ENCODE measurements at regions not wholly inside any gene's neighbourhood (a gene's known extent, or its start where the extent isn't known, plus 50 kb on each side); places are given as distances from the start of the nearest gene placed in this dataset.

GRCh38 chr3:124043023-124043422 is 51.1 kb upstream of the ROPN1 start:
- no peak for TF ChIP-seq CTCF (IDR thresholded peaks at IDR 0.05; ENCODE audit: insufficient read depth, missing control alignments)
- FAIRE-seq: no peak
- no peak for DNase-seq (ENCODE audit: insufficient read length, low spot score)

GRCh38 chr3:124044956-124045355 is 53.0 kb upstream of the ROPN1 start:
- no peak for TF ChIP-seq CTCF (IDR thresholded peaks at IDR 0.05; ENCODE audit: insufficient read depth, missing control alignments)
- no peak for DNase-seq (ENCODE audit: insufficient read length, low spot score)
- FAIRE-seq: no peak

- TF ChIP-seq CTCF (IDR thresholded peaks at IDR 0.05; ENCODE audit: insufficient read depth, missing control alignments): no peak
- DNase-seq (ENCODE audit: insufficient read length, low spot score) (no peak), FAIRE-seq (no peak)
Measured at GRCh38 chr3:124048967-124049798, 57.3 kb upstream of the ROPN1 start.

GRCh38 chr3:124051636-124052035 is 59.7 kb upstream of the ROPN1 start:
- FAIRE-seq: no peak
- TF ChIP-seq CTCF (IDR thresholded peaks at IDR 0.05; ENCODE audit: insufficient read depth, missing control alignments): no peak
- no peak for DNase-seq (ENCODE audit: insufficient read length, low spot score)

- no peak for FAIRE-seq
- no peak for TF ChIP-seq CTCF (IDR thresholded peaks at IDR 0.05; ENCODE audit: insufficient read depth, missing control alignments)
- no peak for DNase-seq (ENCODE audit: insufficient read length, low spot score)
Measured at GRCh38 chr3:124053871-124054270, 61.9 kb upstream of the ROPN1 start.

- FAIRE-seq (no peak), DNase-seq (ENCODE audit: insufficient read length, low spot score) (no peak)
- TF ChIP-seq CTCF (IDR thresholded peaks at IDR 0.05; ENCODE audit: insufficient read depth, missing control alignments): no peak
Measured at GRCh38 chr3:124056846-124057245, 64.9 kb upstream of the ROPN1 start.

- TF ChIP-seq CTCF (IDR thresholded peaks at IDR 0.05; ENCODE audit: insufficient read depth, missing control alignments): no peak
- no peak for FAIRE-seq
- no peak for DNase-seq (ENCODE audit: insufficient read length, low spot score)
Measured at GRCh38 chr3:124057420-124057819, 65.5 kb upstream of the ROPN1 start.

Data from D721Med (cell line).